Astrocyte (in vitro differentiated cells and primary cell): ENCODE measurements at regions not wholly inside any gene's neighbourhood (a gene's known extent, or its start where the extent isn't known, plus 50 kb on each side); places are given as distances from the start of the nearest gene placed in this dataset.

ENCODE experiments used
- CTCF ChIP-seq: IDR thresholded peaks from 2 replicates; pipeline ENCODE4 v1.5.1; 2011; ENCODE audit warnings: low read depth, mild to moderate bottlenecking, inconsistent platforms, low read length, moderate library complexity; ENCODE audit not compliant: insufficient read depth
- EZH2 ChIP-seq: IDR thresholded peaks from 2 replicates; pipeline ENCODE4 v1.6.1; 2012; ENCODE audit warnings: mild to moderate bottlenecking, low read length, inconsistent platforms; ENCODE audit not compliant: insufficient read depth

- TF ChIP-seq CTCF (no peak), EZH2 (no peak)
These were observed 264.9 kb downstream of the LRIG3 start for GRCh38 chr12:58655375-58655774.
